ENCODE measurements at regions not wholly inside any gene's neighbourhood (a gene's known extent, or its start where the extent isn't known, plus 50 kb on each side); places are given as distances from the start of the nearest gene placed in this dataset.

GRCh38 chr10:109386101-109386500 lies 537.2 kb downstream of the XPNPEP1 start (continued):
- no peak for TF ChIP-seq YY1 (IDR thresholded peaks at IDR 0.05; ENCODE audit: extremely low read depth, insufficient replicate concordance, low read depth, low read length)
- no peak for TF ChIP-seq TCF7L2 (IDR thresholded peaks at IDR 0.05; ENCODE audit: borderline replicate concordance, extremely low read depth, insufficient read depth, insufficient read length)

- no peak for TF ChIP-seq JUND (IDR thresholded peaks at IDR 0.05)
- TF ChIP-seq POLR2AphosphoS5 (IDR thresholded peaks at IDR 0.05; ENCODE audit: low read depth, low read length) = no peak
- TF ChIP-seq EZH2 (IDR thresholded peaks at IDR 0.05) = no peak
- no peak for TF ChIP-seq POLR2A (IDR thresholded peaks at IDR 0.05; ENCODE audit: borderline replicate concordance, extremely low read depth, insufficient read depth, insufficient read length)
- Histone ChIP-seq H3K4me1 (ENCODE audit: control insufficient read depth in 1 of 2, insufficient read depth in 2 of 2, low read length in 2 of 2) (no peaks in the 10 kb centered on the region), H2AFZ (ENCODE audit: low read depth, low read length, poor library complexity, severe bottlenecking) (no peak overlapping the region), H3K27me3 (ENCODE audit: insufficient read depth, low read length) (no peaks in the 10 kb centered on the region), H3K79me2 (ENCODE audit: insufficient read depth, low read length) (no peaks in the 10 kb centered on the region), H4K20me1 (ENCODE audit: insufficient read depth) (no peaks in the 10 kb centered on the region), H3K4me2 (ENCODE audit: low read length) (no peak overlapping the region), H3K9ac (ENCODE audit: low read length) (no peak overlapping the region), H3K4me3 (replicated peaks in 1 of 2; ENCODE audit: low read depth in 1 of 2, low read length in 2 of 2) (no peak overlapping the region), H3K9me2 (ENCODE audit: insufficient read depth) (no peaks in the 10 kb centered on the region), H3K36me3 (ENCODE audit: control insufficient read depth in 1 of 2, insufficient read depth in 2 of 2, low read length in 2 of 2) (no peaks in the 10 kb centered on the region), H3K9me3 (ENCODE audit: control insufficient read depth in 1 of 2, insufficient read depth in 1 of 2, low read depth in 1 of 2, low read length in 2 of 2) (peaks cover 18 to 31% of the 10 kb centered on the region in 2 experiments; a peak in 2 of 4 replicates), H3K27ac (ENCODE audit: low read depth, low read length) (no peak overlapping the region)
- intact Hi-C loops (cut with micrococcal nuclease) = no loop called here
- ChIA-PET POLR2A (no interaction called here), CTCF (no interaction called here), RAD21 (ENCODE audit: low non-redundant PET in 1 of 2, low total read pairs in 2 of 2, uncharacterized antibody in 2 of 2, unreplicated experiment in 2 of 2) (no interaction called here)
- ATAC-seq = no peak
- DNase-seq (ENCODE audit: low read depth, low spot score) = no peak
- no TSS peak for BruUV-seq (replicated peaks)
Observed at GRCh38 chr10:109379186-109379585, 544.1 kb downstream of the XPNPEP1 start.

GRCh38 chr10:109374215-109374614 lies 549.1 kb downstream of the XPNPEP1 start:
- peaks cover 4 to 24% of the 10 kb centered on the region in 2 experiments; a peak in 2 of 4 replicates for H3K9me3 ChIP-seq (ENCODE audit: control insufficient read depth in 1 of 2, insufficient read depth in 1 of 2, low read depth in 1 of 2, low read length in 2 of 2)
- ATAC-seq = no peak
- POLR2A ChIA-PET = no interaction called here
- TF ChIP-seq CEBPB (IDR thresholded peaks at IDR 0.05; ENCODE audit: low read depth) (no peak), ELF1 (IDR thresholded peaks at IDR 0.05; ENCODE audit: borderline replicate concordance, low read depth) (no peak), EZH2 (IDR thresholded peaks at IDR 0.05) (no peak), SIN3A (IDR thresholded peaks at IDR 0.05; ENCODE audit: low read depth) (no peak), ZFX (IDR thresholded peaks at IDR 0.05) (no peak), MAX (IDR thresholded peaks at IDR 0.05) (no peak), SRF (IDR thresholded peaks at IDR 0.05; ENCODE audit: low read depth) (no peak), CBX3 (IDR thresholded peaks at IDR 0.05; ENCODE audit: low read depth) (no peak), POLR2A (IDR thresholded peaks at IDR 0.05; ENCODE audit: borderline replicate concordance, extremely low read depth, insufficient read depth, insufficient read length) (no peak), POLR2AphosphoS5 (IDR thresholded peaks at IDR 0.05; ENCODE audit: low read depth, low read length) (no peak), REST (IDR thresholded peaks at IDR 0.05; ENCODE audit: low read depth) (no peak), RAD21 (IDR thresholded peaks at IDR 0.05; ENCODE audit: low read depth) (no peak), YY1 (IDR thresholded peaks at IDR 0.05; ENCODE audit: extremely low read depth, insufficient replicate concordance, low read depth, low read length) (no peak)

More at GRCh38 chr10:109374215-109374614, 549.1 kb downstream of the XPNPEP1 start:
- H3K9me2 ChIP-seq (ENCODE audit: insufficient read depth) = no peaks in the 10 kb centered on the region
- H3K27me3 ChIP-seq (ENCODE audit: insufficient read depth, low read length) = no peaks in the 10 kb centered on the region
- no peak overlapping the region for H3K4me2 ChIP-seq (ENCODE audit: low read length)
- ChIA-PET CTCF (no interaction called here), RAD21 (ENCODE audit: low non-redundant PET in 1 of 2, low total read pairs in 2 of 2, uncharacterized antibody in 2 of 2, unreplicated experiment in 2 of 2) (no interaction called here)
- no peaks in the 10 kb centered on the region for H3K36me3 ChIP-seq (ENCODE audit: control insufficient read depth in 1 of 2, insufficient read depth in 2 of 2, low read length in 2 of 2)
- intact Hi-C loops (cut with micrococcal nuclease) = no loop called here
- no peaks in the 10 kb centered on the region for H3K79me2 ChIP-seq (ENCODE audit: insufficient read depth, low read length)
- no peak for DNase-seq (ENCODE audit: low read depth, low spot score)
- H3K27ac ChIP-seq (ENCODE audit: low read depth, low read length) = no peak overlapping the region
- no peak overlapping the region for H3K9ac ChIP-seq (ENCODE audit: low read length)
- H2AFZ ChIP-seq (ENCODE audit: low read depth, low read length, poor library complexity, severe bottlenecking) = no peak overlapping the region
- H4K20me1 ChIP-seq (ENCODE audit: insufficient read depth) = no peaks in the 10 kb centered on the region
- no peaks in the 10 kb centered on the region for H3K4me1 ChIP-seq (ENCODE audit: control insufficient read depth in 1 of 2, insufficient read depth in 2 of 2, low read length in 2 of 2)
- no peak overlapping the region for H3K4me3 ChIP-seq (replicated peaks in 1 of 2; ENCODE audit: low read depth in 1 of 2, low read length in 2 of 2)
- BruUV-seq (replicated peaks) = no TSS peak

Data from HCT116 (cell line).